Head of caudate nucleus (tissue), 42 donors: ENCODE measurements at regions not wholly inside any gene's neighbourhood (a gene's known extent, or its start where the extent isn't known, plus 50 kb on each side); places are given as distances from the start of the nearest gene placed in this dataset.
"Not testable (repeated sequence)": the region's sequence is repeated elsewhere in the genome, so short reads cannot be mapped to it uniquely, and the experiment has no call there.

Experiments
- DNase-seq, 42 donors: peaks; one replicate each; pipeline versions ENCODE4 v3.0.0 to v3.0.0-alpha.2; 2020 to 2021; ENCODE audit warnings: mixed read lengths in 7 of 42
- intact Hi-C: fragments of 100-400 bp; cut with DNase I; formaldehyde crosslinking; loops from one replicate; pipeline ENCODE4 v1.15.0; 2022

GRCh38 chr5:15385037-15385436, 114.9 kb upstream of the FBXL7 start:
- DNase-seq = no peak
- intact Hi-C loops = no loop called here

GRCh38 chr5:15384581-15384980, 115.4 kb upstream of the FBXL7 start:
- intact Hi-C loops = no loop called here

GRCh38 chr5:15384176-15384575, 115.8 kb upstream of the FBXL7 start:
- intact Hi-C loops = no loop called here
- no peak for DNase-seq

More at GRCh38 chr5:15384581-15384980, 115.4 kb upstream of the FBXL7 start:
- DNase-seq = no peak

GRCh38 chr5:15383469-15383868, 116.5 kb upstream of the FBXL7 start:
- intact Hi-C loops = no loop called here
- peak in 10 of 42 donors; percentile 16 to 57 (median 38) for DNase-seq

GRCh38 chr5:15383021-15383420, 117.0 kb upstream of the FBXL7 start:
- DNase-seq = no peak
- intact Hi-C loops = no loop called here

GRCh38 chr5:15377573-15378340, 122.2 kb upstream of the FBXL7 start:
- no peak for DNase-seq
- intact Hi-C loops = no loop called here

GRCh38 chr5:15376803-15377202, 123.2 kb upstream of the FBXL7 start:
- no peak for DNase-seq
- intact Hi-C loops = no loop called here

- no peak for DNase-seq
- intact Hi-C loops = no loop called here
Measured at GRCh38 chr5:15376088-15376487, 123.9 kb upstream of the FBXL7 start.

- intact Hi-C loops = no loop called here
- DNase-seq = no peak
Measured at GRCh38 chr5:15375559-15375958, 124.4 kb upstream of the FBXL7 start.

- intact Hi-C loops = no loop called here
Measured at GRCh38 chr5:15374886-15375285, 125.1 kb upstream of the FBXL7 start.

GRCh38 chr5:15373151-15373550, 126.8 kb upstream of the FBXL7 start:
- no peak for DNase-seq
- intact Hi-C loops = no loop called here

More at GRCh38 chr5:15374886-15375285, 125.1 kb upstream of the FBXL7 start:
- no peak for DNase-seq

GRCh38 chr5:15371184-15371583, 128.8 kb upstream of the FBXL7 start:
- DNase-seq = no peak
- intact Hi-C loops = no loop called here

- intact Hi-C loops = no loop called here
Measured at GRCh38 chr5:15368835-15369234, 131.1 kb upstream of the FBXL7 start.

GRCh38 chr5:15367489-15367888, 132.5 kb upstream of the FBXL7 start:
- DNase-seq = no peak
- intact Hi-C loops = no loop called here

More at GRCh38 chr5:15368835-15369234, 131.1 kb upstream of the FBXL7 start:
- no peak for DNase-seq

GRCh38 chr5:15366676-15367391, 133.1 kb upstream of the FBXL7 start:
- intact Hi-C loops = no loop called here
- DNase-seq = no peak

GRCh38 chr5:15365070-15365469, 134.9 kb upstream of the FBXL7 start:
- intact Hi-C loops = no loop called here

GRCh38 chr5:15363601-15364000, 136.4 kb upstream of the FBXL7 start:
- DNase-seq = peak in 3 of 42 donors; percentile 9 to 18 (median 13)

More at GRCh38 chr5:15365070-15365469, 134.9 kb upstream of the FBXL7 start:
- no peak for DNase-seq

GRCh38 chr5:15357092-15357453, 142.9 kb upstream of the FBXL7 start:
- DNase-seq, intact Hi-C loops: not testable (repeated sequence)

More at GRCh38 chr5:15363601-15364000, 136.4 kb upstream of the FBXL7 start:
- intact Hi-C loops = no loop called here

GRCh38 chr5:15356308-15357091, 143.5 kb upstream of the FBXL7 start:
- intact Hi-C loops, DNase-seq: not testable (repeated sequence)

GRCh38 chr5:15354021-15354420, 146.0 kb upstream of the FBXL7 start:
- no peak for DNase-seq
- intact Hi-C loops = no loop called here
